Activated CD4-positive, alpha-beta T cell treated with anti-CD3 and anti-CD28 coated beads, Interleukin-2, amount 50 U/mL, for 1 hour (primary cell): ENCODE measurements at regions not wholly inside any gene's neighbourhood (a gene's known extent, or its start where the extent isn't known, plus 50 kb on each side); places are given as distances from the start of the nearest gene placed in this dataset.

ENCODE experiments used
- DNase-seq: peaks from one replicate; pipeline ENCODE4 v3.0.0-alpha.2; 2020

DNA sequence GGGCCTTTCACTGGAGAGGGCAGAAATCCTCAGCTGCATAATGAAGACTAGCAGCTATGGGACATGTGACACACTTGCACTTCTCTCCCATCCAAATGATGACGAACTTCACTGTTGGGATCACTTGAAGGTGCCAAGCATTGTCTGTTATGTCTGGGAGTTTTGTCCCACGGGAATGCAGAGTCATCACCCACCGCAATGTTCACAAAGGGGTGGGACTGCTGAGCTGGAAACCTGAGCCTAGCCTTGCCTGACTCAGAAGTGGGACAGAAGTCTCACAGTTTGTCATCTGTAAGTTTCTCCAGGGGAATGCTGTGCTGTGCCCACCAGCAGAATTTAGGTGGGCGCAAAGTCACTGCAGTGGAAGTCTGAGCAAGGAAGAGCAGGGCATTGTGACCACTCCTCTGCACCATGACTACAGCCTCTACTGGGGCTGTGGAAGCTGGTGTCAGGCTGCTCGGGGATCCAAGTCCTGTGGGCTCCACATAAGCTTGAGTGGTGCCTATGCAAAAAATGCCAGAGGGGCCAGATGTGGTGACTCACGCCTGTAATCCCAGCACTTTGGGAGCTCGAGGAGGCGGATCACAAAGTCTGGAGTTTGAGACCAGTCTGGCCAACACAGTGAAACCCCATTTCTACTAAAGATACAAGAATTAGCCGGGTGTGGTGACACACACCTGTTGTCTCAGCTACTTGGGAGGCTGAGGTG is 472.0 kb upstream of the CNTNAP2 start:
- DNase-seq = no peak

- no peak for DNase-seq
Observed at GRCh38 chr7:145643981-145644380, 472.6 kb upstream of the CNTNAP2 start.

DNA sequence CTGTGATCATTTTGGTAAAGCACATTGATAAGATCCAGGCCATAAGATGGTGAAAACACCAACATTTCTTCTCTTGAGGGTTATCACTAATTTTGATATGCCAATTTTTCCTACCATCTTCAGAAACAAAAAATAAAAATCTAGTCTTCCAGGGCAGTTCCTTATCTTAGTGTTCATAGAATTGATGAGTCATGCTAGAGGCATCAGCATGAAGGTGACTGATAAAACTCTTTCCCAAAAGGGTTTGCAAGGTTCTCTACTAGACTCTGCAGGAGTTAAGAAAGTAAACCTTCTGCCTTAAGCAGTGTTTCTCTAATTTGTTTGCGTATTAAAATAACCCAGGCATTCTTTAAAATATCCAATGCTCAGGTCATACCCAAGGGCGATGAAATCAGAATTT is 483.1 kb upstream of the CNTNAP2 start:
- DNase-seq = no peak

DNA sequence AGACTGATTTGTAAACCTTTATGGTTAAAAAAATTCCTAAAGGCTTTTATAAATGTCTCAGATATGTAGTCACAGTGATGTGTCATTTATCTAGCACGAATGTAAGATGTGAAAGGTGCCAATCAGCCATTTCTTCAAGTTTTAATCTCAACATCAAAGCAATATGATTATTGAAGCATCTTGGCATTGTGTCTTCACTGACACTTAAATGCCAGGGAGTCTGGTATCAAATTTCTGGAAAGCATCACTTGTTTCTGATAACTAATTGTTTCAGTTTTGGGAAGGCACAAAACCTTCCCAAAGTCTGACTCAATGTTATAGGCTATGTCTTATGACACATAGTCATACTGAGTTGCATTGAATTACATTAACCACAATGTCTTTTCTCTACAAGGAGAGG is 492.0 kb upstream of the CNTNAP2 start:
- no peak for DNase-seq

- no peak for DNase-seq
Observed at GRCh38 chr7:145605963-145606362, 510.6 kb upstream of the CNTNAP2 start.

- DNase-seq = no peak
Observed at GRCh38 chr7:145599376-145599775, 517.2 kb upstream of the CNTNAP2 start.

- DNase-seq = no peak
Observed at GRCh38 chr7:145584401-145584800, 532.2 kb upstream of the CNTNAP2 start.

- DNase-seq = no peak
Observed at GRCh38 chr7:145582742-145583303, 533.8 kb upstream of the CNTNAP2 start.

GRCh38 chr7:145557805-145558204 is 558.8 kb upstream of the CNTNAP2 start:
- DNase-seq = no peak

GRCh38 chr7:145543242-145543641 is 573.4 kb upstream of the CNTNAP2 start:
- DNase-seq = no peak

DNA sequence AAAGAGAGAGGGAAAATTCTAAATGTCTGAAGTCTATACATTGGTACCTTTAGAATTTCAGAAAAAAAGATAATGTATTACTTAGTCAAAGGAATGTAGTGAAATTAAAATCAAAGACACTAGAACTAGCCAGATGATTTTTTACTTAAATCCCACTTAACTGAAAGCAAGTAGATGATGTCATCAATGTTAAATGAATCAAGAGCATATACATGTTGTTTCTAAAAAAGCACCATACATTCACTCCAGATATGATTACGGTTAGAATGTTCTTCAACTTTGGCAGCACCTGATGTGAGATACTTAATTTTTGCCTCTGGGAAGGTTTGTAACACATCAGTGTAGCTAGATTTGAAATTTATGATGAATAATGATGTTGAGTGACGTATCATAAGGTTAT is 576.7 kb upstream of the CNTNAP2 start:
- no peak for DNase-seq

DNA sequence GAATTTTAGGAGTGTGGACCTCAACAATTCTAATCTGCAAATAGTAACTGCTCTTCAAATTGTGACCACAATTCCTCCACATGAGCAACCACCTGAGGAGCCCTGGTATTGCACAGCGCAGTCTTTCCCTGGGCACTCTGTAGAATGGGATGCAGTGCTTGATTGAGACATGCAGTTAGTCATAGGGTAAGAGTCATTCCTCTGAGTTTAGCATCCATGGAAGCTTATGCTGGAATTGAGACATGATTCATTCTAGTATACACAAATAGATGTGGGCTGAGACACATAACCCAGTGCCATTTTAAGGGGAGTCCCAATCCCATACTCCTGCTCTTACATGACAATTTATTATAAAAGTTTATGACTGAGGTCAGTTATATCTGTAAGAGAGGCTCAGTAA is 582.3 kb upstream of the CNTNAP2 start:
- no peak for DNase-seq

GRCh38 chr7:145520284-145520683 is 596.3 kb upstream of the CNTNAP2 start:
- DNase-seq = no peak

GRCh38 chr7:145511004-145511403 is 605.6 kb upstream of the CNTNAP2 start:
- DNase-seq = no peak

GRCh38 chr7:145497911-145498525 is 618.6 kb upstream of the CNTNAP2 start:
- DNase-seq = no peak

DNA sequence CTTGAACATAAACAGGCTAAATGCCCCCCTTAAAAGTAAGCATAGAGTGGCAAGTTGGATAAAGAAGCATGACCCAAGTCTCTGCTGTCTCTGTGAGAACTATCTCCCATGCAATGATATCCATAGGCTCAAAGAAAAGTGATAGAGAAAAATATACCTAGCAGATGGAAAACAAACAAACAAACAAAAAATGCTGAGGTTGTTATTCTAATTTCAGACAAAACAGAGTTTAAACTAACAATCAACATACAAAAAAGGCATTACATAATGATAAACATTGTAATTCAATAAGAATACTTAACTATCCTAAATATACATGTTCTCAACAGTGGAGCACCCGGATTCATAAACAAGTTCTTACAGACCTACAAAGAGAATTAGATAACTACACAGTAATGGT is 626.2 kb upstream of the CNTNAP2 start:
- DNase-seq = no peak

DNA sequence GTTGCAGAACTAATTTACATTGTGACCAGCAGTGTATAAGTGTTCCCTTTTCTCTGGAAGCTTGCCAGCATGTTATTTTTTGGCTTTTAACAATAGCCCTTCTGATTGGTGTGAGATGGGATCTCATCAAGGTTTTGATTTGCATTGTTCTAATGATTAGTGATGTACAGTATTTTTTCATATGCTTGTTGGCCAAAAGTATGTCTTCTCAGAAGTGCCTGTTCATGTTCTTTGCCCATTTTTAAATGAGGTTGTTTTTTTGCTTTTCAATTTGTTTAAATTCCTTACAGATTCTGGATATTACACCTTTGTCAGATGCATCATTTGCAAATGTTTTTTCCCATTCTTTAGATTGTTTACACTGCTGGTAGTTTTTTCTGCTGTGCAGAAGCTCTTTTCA is 627.0 kb upstream of the CNTNAP2 start:
- no peak for DNase-seq

- DNase-seq = no peak
Observed at GRCh38 chr7:145488816-145489215, 627.8 kb upstream of the CNTNAP2 start.

DNA sequence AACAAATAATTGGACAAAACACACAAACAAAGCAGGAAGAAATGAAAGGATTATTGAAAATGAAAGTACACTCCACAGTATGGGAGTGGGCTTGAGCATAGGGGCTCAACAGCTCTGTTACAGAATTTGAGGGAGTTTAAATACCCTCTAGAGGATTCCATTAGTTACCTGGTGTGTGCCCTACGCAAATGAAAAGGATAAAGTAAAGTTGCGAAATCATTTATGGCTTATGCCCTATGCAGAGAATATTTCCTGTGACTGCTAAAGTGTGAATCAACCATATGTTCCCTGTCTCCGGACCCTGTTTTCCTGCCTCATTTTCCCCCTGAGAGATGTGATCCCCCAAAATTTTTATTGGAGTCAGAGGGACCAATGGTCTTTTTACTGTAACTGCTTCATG is 634.6 kb upstream of the CNTNAP2 start:
- DNase-seq = no peak

DNA sequence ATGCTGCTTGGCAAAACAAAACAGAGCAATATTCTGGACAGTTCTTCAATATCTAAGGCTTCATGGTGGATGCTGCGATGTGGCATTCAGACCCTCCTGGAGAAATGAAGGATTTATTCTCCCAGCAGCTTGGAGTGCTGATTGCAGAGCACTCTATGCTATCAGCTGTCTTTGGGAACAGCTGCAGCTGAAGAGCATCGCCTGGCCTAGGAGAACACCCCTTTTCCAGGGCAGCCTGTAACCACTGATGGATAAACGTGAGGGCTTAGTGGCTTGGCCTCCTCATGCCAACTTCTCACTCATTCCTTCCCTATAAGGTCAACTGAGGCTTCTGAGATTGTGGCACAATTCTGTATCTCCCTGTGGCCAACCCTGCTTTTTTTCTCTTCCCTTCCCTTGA is 638.1 kb upstream of the CNTNAP2 start:
- no peak for DNase-seq

DNA sequence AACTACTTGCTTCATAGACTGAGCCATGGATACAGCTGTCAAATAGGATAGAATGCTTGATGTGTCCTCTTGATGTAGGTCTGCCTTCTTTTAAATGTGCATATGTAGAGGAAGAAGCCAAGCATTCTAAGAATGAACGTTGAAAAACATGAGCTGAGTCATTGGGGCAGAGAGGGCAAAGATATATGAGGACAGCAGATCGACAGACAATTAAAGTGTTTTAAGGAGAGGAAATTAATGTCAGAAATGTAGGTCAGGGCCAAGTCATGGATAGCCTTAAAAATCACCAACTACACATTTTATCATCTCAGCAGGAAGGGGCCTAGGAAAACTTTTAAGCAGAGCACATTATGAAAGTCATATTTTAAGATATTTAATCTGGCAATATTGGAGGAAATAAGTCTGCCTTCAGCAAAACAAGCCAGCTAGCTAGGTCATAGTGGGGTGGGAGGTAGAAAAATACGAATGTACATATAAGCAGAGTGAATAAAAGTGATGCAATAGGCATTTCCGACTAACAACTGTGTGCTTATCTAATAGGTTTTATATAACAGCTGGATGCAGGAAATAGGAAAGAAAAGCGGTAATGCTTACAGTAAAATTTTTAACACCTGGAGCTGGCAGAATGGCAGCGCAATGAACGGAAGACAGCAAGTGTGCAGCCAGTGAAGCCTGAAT is 638.3 kb upstream of the TPK1 start:
- DNase-seq = no peak

DNA sequence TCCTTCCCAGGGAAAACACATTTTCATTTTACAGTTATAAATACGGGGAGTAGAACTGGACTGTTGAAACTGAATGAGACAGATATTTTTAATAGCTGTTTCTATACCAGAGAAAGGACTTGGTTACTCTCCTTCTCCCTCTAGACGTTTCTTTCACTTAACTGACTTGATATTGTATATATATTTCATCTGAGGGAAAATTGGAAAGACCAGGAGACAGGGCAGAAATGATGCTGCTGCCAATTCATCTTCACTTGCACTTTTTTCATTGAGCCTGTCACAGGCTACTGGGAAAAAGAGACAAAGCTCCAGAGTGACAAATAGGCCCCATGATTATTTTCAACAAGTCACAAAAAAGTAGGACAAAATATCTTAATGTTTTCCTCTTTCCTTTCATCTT is 636.0 kb upstream of the TPK1 start:
- no peak for DNase-seq

DNA sequence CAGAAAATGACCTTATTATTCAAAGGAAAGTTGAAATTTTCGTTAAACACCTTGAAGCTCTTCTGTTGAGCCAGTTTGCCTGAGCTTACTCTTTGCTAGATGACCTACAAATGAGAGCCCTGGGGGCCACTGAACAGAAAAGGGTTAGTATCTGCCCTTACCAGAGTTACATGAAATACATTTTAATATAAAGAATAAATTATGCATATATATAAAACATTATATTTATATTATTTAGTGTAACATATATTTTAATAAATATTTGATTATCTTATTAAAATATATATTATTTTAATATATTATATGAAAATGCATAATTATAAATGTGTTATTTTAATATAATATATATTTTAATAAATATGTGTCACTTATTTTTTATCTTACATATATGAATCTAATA is 628.4 kb upstream of the TPK1 start:
- no peak for DNase-seq

DNA sequence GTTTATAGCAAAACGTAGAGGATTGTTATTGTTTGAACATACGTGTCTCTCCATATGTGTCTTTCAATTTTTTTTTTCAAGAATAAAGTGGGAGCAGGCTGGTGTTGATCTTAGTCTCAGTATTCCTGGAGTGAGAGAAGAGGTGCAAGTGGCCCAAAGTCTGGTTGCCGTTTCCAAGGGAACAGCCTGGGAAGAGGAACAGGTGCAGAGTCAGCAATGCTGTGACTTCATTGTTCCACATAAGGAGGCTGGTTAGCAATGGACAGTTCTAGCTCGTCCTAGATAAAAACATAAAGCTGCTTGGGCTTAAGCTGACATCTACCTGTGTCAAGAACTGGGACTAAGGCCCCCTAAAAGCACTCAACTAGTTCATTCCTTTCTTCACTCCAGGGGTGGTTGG is 626.6 kb upstream of the TPK1 start:
- no peak for DNase-seq
